AG20443 (cell line): ENCODE measurements at regions not wholly inside any gene's neighbourhood (a gene's known extent, or its start where the extent isn't known, plus 50 kb on each side); places are given as distances from the start of the nearest gene placed in this dataset.
"Not testable (repeated sequence)": the region's sequence is repeated elsewhere in the genome, so short reads cannot be mapped to it uniquely, and the experiment has no call there.

Experiments
- DNase-seq: peaks from one replicate; pipeline ENCODE4 v3.0.0; 2012; ENCODE audit warnings: low spot score, mixed read lengths

DNA sequence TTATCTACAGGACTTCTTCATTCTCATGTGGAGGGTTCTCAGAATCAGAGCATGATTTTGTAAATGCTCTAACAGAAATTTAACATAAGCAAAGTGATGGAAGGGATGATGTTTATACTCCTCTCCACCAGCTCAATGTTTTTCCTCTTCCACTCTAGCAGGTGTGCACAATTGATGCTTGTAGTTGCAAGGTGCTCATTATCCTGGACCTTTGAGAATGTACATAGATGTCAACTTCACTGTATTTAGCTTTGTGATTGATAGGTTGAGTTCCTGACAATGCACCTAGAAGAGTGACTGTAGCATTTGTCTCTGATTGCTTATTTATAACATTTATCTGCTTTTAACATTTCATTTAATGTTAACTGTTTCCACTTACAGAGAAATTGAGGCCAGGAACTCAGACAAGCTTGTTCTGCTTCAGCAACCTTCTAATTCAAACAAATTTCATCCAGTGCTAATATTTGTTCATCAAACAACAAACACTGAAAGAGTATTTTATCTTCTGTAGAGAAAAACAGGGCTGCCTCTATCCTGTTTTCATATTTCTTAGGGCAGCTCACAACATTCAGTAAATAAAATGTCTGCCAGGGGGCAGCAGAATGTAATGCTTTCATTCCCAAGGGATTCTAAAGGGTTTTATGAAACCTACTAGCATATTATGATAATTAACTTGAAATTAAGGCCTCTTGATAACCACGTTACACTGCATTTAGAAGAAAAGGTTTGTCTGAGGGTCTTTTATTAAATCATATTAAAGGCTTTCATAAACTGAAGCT is 127.9 kb upstream of the NOL4 start:
- no peak for DNase-seq

DNA sequence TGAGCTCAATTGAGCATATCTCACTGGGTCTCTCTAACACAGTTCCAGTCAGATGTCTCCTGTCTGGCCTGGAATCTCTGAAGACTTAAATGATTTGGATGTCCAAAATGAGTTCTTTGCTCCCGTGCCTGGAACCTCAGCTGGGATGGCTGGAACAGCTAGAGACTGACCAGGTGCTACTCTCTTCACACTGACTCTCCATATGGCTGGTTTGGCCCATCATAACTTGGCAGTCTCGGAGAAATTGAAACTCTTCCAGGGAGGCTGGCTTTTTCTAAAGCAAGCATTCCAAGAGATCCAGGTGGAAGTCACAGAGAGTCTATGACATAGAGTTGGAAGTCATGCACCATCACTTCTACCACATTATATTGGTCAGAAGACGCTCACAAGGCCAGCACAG is 129.6 kb upstream of the NOL4 start:
- DNase-seq = no peak

DNA sequence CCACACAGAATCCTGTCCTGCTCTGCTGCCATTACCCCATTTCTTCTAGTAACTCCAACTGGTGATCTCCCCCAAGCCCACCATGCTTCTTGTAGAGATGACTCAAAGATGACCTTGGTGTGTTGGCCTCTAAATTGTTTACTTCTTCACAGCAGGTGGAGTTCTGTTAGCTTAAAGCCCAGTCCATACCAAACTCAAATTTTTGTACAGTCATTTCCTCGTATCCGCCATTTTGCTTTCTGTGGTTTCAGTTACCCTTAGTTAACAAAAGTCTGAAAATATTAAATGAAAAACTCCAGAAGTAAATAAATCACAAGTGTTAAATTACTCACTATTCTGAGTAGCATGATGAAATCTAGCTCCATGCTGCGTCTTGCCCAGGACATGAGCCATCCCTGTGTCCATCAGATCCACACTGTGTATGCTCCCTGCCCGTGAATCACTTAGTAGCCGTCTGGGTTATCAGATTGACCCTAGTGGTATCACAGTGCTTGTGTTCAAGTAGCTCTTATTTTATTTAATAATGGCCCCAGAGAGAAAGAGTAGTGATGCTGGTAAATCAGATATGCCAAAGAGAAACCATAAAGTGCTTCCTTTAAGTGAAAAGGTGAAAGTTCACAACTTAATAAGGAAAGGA is 133.3 kb upstream of the NOL4 start:
- DNase-seq = no peak

DNA sequence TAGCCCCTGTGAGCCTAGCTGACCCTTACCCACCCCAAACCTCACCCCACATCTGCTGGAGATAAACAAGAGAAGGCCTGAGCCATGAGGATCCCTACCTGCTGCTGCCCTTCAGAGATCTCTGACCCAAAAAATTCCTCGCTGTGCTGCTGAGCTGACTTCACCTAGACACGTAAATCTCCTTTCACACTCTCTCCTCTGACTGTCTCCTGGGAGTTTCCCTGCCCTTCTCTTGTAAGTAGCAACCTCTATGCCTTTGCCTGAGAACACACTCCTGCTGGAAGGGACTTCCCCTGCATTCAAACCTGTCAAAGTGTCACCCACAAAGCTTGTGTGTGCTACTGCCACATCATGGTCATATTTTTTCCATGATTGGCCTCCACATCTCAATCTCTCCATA is 134.2 kb upstream of the NOL4 start:
- DNase-seq = no peak

DNA sequence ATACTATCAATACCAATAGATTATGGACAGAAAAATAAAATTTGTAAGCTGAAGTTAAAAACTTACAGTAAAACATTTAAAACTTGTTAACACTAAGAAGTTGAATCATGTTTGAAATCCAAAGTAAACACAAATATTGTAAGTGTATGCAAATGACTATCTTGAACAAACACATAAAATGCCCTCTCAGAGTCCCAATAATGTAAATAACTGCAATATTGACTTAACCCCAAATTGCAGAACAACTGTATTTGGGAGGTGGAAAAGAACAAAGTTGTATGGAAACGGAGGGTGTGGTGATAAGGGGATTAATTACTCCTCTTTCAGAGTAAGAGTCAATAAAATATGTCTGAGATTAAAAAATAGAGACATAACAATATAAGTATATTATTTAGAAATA is 140.0 kb upstream of the NOL4 start:
- no peak for DNase-seq

DNA sequence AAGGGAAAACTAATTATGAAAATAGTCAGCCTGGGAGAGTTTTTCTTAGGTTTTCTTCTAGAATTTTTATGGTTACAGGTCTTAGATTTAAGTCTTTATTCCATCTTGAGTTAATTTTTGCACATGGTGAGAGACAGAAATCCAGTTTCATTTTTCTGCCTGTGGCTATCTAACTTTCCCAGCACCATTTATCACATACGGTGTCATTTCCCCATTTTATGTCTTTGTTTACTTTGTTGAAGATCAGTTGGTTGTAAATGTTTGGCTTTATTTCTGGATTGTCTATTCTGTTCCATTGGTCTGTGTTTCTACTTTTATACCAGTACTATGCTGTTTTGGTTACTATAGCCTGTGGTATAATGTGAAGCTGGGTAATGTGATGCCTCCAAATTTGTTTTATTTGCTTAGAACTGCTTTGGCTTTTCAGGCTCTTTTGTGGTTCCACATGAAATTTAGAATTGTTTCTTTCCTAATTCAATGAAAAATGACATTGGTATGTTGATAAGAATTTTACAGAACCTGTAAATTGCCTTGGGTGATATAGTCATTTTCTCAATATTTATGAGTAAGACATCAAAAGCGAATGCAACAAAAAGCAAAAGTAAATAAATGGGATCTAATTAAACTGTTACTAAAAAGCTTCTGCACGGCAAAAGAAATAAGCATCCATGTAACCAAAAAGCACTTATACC is 146.1 kb upstream of the NOL4 start:
- no peak for DNase-seq

DNA sequence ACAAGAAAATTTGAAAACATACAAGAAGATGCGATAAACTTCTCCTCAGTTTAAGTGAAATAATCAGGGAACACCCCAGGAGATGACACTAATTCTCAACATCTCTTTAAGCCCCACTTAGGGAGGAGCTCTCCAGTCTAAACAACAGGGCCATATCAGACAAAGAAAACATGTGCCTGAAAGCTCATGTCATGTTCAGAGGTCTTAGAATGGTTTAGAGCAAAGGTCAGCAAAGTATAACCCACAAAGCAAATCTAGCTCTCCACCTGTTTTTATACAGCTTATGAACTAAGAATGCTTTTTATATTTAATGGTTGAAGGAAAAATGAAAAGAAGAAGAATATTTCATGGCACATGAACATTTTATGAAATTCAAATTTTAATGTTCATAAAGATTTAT is 155.6 kb upstream of the NOL4 start:
- no peak for DNase-seq

DNA sequence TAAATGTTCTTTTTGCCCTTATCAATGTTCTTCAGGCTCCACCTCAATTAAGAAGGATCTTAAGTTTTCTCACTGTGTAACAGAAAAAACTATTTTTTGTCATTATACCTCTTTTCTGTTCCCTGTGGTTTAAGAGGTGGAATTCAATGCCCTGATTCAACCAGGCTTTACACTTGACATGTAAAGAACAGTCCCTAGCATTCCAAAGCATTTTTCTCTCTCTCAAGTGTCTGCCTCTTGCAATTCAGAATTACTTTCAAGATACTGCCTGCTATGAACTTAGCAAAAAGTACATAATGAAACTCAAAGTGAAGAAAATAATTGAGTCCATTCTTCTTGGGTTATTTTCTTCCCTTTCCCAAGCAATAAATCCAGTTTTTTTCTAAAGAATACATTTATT is 160.6 kb upstream of the NOL4 start:
- DNase-seq = no peak

DNA sequence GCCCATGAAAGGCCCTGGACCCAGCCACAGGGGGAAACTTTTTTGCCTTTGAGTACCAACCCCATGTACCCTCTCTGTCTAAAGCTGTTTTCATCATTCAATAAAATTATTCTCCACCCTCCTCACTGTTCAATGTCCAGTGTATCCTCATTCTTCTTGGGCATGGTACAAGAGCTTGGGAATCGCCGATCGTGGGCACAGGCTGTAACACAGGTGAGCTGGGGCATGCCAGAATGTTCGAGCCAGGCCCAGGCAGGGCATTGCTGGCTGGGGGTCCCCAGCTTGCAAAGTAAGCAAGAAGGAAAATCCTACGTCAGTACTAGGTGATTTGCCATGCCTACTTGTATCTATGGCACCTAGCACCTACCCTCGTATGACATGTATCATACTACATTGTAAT is 162.1 kb upstream of the NOL4 start:
- no peak for DNase-seq

DNA sequence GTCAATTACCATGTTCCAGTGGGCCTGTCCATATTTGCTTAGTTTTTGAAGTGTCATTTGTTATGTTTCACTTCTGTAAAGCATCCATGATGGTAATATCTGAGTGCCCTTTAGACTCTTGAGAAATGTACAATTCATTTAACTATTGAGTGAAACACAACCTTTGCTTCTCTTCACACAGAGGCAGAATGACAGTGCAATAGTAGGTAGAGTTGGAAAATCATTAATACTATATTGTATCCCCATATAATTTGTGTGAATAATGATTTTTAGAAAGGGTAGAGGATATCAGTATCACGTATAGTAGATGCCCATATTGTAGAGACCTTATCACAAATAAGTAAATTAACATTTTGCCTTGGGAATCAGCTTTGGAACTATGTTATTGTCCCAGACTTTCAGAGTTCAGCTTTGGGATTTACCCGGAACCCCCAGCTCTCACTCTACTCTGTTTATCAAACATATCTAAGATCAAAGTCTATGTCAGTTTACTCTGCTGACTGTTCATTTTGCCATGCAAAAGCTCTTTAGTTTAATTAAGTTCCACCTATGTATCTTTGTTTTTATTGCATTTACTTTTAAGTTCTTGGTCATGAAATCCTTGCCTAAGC is 172.7 kb upstream of the NOL4 start:
- no peak for DNase-seq

DNA sequence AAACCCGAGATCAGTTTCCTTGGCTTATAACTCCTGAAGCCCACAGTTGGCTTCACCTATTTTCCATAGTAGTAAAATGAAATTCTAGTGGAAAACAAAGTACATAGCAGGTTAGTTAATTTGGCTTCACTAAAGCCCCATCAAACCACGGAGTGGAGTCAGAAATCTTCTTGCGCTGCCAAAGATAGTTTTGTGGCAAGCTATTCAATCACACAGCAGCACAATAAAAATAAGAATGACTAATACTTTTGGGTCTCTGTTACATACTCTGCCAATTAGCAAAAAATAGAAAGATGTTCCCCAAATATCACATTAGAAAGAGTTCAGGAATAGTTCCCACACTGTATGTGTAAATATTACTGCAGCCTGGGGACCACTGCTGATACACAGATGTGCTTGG is 175.2 kb upstream of the NOL4 start:
- DNase-seq = no peak

DNA sequence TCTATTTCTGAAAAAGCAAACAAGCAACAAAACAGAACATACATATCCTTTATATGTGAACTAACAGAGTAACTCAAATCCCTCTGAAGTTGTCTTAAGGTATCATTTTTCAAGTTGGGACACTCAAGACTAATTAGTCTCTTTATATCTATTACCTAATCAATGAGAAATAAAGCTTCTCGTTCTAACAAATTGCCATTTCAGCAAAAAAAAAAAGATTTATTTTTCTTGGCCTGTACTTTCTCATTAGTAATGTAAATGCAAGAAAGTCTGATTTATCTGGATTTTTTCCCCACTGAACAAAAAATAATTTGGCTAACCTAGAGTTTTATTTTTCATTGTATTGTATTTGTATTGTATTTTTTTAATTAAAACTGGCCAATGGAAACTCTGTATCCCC is 176.1 kb upstream of the NOL4 start:
- no peak for DNase-seq

DNA sequence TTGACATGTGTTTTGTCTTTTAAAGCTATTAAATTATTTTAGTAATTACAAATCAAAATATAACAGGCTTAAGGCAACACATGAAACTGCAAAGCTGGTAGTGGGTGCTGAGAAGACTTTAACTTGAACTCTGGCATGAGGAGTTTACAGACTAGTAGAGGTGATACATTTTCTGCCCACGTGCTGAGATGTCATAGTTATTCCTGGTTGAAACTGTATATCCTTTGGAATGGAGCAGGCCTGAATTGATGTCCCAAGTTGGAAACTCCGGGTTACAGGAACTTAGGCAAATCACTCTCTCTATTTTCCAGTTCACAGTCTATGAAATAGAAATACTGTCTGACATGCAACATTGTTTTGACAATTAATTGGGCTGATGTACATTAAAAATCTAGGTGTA is 177.1 kb upstream of the NOL4 start:
- DNase-seq = no peak

DNA sequence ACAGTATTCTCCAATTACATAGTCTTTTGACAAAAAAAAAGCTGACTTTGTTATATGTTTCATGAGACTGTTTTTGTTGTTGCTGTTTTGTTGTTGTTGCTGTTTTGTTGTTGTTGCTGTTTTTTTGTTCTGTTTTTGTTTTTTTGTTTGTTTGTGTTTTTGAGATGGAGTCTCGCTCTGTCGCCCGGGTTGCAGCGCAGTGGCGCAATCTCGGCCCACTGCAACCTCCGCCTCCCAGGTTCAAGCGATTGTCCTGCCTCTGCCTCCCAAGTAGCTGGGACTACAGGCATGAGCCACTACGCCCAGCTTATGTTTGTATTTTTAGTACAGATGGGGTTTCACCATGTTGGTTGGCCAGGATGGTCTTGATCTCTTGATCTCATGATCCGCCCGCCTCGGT is 182.8 kb upstream of the NOL4 start:
- DNase-seq = not testable (repeated sequence)

DNA sequence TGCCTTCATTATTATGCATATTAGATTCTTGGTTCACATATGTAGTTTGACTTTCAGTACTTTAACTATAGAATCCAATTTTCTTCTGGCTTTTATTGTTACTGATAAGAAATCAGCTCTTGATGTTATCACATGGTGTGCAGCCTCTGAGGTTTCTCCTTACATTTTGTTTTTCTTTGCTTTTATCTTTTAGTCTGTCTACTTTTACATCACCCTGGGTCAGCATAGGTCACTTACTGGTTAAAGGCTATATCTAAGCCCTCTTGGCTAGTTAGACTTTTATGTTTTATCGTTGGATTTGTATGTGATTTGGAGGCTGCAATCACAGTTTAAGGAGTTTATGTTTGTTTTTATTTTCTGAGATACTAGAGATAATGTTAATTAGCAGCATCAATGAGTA is 187.2 kb upstream of the NOL4 start:
- DNase-seq = no peak

DNA sequence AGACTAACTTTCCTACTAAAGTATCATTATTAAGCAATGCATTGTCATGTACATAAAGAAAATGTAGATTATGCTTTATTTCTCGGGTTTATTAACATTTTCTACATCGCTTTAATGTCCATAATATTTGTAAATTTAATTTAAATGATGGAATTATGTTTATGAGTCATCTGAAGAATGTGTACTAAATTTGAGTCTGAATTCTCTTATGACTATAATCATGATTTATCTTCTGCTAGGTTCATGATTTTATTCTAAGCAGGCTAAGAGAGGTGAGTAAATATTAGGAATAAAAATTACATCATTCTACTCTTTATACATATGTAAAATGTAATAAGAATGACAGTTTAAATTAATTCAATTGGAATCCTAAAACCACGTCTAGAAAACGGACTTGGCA is 206.3 kb upstream of the NOL4 start:
- DNase-seq = no peak

DNA sequence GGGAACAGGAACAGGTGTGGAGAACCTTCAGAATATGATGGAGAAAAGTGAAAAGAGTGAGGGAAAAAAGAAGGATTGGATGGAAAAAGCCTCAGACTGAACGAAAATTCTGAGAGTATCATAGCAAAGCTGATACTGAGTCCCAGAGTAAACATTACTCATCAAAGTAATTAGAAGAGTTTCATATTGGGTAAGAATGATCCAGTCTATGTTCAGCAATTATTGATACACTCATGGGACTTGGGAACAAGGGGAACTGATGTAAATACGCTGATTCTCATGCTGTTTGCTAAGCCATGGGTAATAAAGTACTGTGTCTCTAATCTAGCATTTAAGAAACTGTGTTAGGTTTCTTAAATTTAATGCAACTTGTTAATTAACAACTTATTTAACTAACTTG is 219.9 kb upstream of the NOL4 start:
- no peak for DNase-seq

DNA sequence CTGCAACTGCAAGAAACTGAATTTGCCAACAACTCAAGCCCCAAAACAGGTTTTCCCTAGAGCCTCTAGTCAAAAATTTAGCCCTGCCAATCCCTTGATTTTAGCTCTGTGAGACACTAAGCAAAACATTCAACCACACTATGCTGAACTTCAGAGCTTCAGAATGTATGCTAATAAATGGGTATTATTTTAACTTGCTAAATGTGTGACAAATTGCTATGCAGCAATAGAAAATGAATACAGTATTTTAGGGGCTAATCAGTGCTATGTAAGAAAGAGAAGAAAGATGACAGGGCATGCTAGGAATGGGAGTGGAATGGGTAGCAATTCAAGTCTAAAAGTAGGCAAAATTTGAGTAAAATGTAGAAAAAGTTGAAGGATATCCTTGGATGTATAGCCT is 223.9 kb upstream of the NOL4 start:
- DNase-seq = no peak

DNA sequence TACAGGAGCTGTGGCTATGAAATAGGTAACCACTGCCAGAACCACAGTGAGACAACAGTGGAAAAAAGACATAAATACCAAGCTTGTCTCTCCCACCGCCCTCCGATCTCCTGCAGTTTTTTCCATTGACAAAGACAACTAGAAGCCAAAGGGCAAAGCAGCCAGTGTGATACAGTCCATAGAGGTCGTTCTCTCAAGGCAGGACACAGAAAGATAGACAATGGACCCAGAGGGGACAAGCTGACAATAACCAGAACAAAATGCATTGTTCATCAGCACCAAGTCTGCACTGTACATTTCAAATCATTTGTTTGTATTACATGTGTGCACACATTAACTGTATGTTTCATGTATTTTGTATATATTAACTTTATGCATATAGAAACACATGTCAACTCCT is 233.0 kb upstream of the NOL4 start:
- DNase-seq = no peak

DNA sequence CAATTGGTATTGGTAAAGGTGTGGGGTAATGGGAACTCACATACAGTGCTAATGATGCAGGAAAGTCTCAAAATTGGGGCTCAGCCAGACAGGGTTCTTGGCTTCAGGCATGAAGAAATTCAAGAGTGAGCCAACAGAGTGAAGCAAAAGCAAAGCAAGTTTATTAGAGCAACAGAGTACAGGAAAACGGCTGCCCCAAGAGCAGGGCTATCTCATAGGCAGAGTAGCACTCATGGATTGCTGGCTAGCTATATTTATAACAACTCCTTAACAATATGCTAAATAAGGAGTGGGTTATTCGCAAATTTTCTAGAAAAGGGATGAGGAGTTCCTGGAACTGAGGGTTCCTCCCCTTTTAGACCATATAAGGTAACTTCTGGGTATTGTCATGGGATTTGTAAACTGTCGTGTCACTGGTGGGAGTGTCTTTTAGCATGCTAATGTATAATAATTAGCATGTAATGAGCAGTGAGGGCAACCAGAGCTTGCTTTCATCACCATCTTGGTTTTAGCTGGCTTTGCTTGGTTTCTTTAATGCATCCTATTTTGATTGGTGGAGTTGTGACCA is 233.8 kb upstream of the NOL4 start:
- DNase-seq = no peak

DNA sequence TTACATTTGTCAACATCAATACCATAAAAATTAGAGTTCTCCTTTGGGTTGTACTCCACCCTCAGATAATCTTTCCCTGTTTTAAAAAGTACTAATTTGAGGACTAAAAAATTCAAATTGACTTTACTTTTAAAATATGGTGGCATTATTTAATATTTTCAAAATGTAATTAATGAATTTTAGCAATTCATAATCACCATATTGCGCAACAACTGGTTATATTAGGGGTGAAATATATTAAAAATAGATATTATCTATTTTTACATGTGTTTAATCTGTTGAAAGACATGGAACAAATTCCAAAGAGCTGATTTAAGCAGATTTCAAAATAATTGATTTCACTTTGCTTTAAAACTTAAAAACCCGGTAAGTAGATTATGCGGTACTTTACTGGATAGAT is 236.6 kb upstream of the NOL4 start:
- no peak for DNase-seq

DNA sequence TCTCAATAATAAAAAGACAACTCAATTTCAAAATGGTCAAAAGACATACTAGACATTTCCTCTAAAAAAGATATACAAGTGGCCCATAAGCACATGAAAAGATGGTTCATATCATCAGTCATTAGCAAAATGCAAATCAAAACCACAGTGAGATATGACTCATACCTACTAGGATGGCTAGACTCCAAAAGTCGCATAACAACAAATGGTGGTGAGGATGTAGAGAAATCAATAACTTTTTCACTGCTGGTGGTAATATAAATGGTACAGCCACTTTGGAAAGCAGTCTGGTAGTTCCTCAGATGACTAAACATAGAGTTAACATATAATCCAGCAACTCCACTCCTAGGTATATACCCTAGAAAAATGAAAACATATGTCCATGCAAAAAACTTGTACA is 242.3 kb upstream of the NOL4 start:
- no peak for DNase-seq
